Adrenal gland (tissue), 5 donors: ENCODE measurements at regions not wholly inside any gene's neighbourhood (a gene's known extent, or its start where the extent isn't known, plus 50 kb on each side); places are given as distances from the start of the nearest gene placed in this dataset.

Experiments used
- POLR2A ChIP-seq, 2 donors: fragments of 450-650 bp; IDR thresholded peaks; one replicate each; pipeline ENCODE4 v1.6.1; 2017; ENCODE audit warnings: antibody characterized with exemption in 2 of 2, mild to moderate bottlenecking in 2 of 2, moderate library complexity in 1 of 2
- TF ChIP-seq, protein P1 (sequence below), 6 experiments: fragments of 450-650 bp in 4 of 6; fragments of 200-600 bp in 2 of 6; sonication (generic) in 1 of 6; IDR thresholded peaks; 1 replicate in 5 of 6; 2 replicates in 1 of 6; pipeline versions ENCODE4 v1.5.1 to v1.8.0; 2016 to 2021; ENCODE audit warnings: antibody characterized with exemption in 6 of 6, mild to moderate bottlenecking in 2 of 6, moderate library complexity in 1 of 6
- donor health status: DM: no; HTN: no; CAD: no.

DNA sequence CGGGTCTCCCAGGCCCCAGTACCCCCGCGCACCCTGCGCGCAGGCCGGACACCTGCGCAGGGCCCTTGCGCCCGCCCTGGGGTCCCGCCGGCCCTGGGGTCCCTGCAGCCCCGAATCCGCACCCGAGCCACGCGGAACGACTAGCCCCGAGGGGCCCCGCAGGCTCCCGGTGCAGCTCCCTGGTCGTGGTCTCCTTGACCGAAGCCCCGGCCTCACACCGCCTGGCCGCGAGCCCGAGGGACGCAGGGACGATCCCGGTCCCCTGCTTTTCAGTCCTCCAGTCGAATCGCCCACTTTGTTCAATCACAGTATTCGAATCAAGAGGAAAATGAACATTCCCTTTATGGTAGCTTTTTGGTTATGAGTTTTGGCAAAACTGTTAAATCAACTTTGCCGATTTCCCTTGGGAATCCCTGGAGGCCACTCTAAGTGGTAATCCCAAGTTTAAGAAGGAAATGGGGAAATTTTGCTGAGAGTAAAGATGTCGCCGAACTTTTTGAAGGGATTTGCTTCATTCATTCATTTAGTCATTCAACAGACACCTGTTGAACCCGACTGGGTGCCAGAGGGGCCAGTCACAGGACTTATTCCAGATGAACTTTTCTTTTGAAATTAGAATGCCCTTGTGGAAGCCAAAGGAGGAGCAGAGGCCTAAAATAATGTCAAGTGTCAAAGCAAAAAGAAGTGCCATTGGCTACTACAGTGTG lies 75.0 kb downstream of the ZIC5 start:
- TF ChIP-seq, protein P1, sequence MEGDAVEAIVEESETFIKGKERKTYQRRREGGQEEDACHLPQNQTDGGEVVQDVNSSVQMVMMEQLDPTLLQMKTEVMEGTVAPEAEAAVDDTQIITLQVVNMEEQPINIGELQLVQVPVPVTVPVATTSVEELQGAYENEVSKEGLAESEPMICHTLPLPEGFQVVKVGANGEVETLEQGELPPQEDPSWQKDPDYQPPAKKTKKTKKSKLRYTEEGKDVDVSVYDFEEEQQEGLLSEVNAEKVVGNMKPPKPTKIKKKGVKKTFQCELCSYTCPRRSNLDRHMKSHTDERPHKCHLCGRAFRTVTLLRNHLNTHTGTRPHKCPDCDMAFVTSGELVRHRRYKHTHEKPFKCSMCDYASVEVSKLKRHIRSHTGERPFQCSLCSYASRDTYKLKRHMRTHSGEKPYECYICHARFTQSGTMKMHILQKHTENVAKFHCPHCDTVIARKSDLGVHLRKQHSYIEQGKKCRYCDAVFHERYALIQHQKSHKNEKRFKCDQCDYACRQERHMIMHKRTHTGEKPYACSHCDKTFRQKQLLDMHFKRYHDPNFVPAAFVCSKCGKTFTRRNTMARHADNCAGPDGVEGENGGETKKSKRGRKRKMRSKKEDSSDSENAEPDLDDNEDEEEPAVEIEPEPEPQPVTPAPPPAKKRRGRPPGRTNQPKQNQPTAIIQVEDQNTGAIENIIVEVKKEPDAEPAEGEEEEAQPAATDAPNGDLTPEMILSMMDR (IDR thresholded peaks at IDR 0.05): no peak
- TF ChIP-seq POLR2A (IDR thresholded peaks at IDR 0.05): no peak
